Epidermal melanocyte (primary cell): ENCODE measurements at regions not wholly inside any gene's neighbourhood (a gene's known extent, or its start where the extent isn't known, plus 50 kb on each side); places are given as distances from the start of the nearest gene placed in this dataset.

ENCODE experiments used
- DNase-seq: peaks from one replicate; pipeline ENCODE4 v3.0.0; 2011; ENCODE audit warnings: low spot score; ENCODE audit not compliant: insufficient read length

DNA sequence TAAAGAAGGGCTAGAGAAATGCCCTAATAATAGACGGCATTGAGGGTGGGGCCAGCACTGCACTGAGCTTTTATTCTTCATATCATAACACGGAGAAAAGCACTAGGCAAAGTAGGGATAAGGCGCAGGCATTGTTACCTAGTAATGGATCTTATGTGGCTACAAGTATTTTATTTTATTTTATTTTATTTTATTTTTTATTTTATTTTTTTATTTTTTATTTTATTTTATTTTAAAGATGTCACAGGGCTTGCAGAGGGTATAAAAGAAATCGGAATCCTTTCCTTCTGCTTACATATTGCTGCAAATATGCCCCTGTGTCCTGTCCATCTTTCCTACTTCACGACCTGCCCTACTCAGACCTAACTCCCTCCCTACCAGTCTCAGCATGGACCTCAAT is 452.0 kb upstream of the KIRREL3 start:
- no peak for DNase-seq

DNA sequence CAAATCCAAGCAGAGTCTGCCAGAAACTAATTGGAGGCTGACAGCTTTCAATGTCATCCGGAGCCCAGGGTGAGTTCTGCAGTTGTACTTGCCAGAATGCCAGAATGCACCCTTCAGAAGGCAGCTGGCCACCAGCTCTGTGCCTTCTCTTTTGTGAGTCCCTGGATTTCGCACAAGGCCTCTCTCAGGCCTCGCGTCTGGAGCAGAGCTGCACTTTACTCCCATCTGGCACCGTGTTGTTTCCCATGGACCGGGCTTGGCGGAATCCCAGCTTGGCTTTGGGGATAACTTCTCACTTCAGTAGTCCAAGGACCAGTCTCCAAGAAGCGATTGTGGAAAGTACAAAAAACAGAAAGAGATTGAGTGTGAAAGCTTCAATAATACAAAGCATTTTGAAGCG is 451.3 kb upstream of the KIRREL3 start:
- DNase-seq: no peak

DNA sequence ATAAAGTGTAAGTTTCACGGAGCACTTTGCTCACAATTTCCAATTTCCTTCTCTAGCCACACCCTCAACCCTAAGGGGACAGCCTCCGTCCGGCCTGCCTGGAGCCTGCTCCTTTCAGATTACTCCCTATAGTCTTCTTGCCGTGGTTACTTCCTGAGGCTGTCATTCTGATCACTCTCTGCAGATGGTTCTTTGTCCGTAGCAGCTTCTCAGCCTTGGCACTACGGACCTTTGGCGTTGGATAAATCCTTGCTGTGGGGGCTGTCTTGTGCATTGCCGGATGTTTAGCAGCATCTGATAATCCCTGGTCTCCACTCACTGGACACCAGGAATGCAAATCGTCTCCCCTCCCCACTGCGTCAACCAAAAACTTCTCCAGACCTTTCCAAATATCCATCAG is 447.5 kb upstream of the KIRREL3 start:
- no peak for DNase-seq

DNA sequence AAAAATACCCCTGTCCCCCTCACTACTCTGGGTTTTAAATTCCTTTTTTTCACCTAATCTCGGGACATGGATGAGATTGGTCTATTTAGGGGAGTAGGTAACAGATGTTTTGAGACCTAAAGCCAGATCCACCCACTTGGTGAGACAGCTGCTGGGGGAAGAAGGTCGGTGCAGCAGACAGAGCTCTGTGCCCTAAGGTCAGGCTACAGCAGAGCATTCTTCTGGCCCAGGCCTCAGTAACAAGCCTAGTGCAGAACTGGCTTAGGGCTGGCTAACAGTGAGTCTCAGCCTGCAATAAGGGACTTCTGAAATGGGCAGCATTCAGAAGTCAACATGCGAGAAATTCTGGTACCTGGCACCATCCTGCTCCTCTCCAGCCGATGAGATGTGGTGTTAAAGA is 444.9 kb upstream of the KIRREL3 start:
- no peak for DNase-seq

DNA sequence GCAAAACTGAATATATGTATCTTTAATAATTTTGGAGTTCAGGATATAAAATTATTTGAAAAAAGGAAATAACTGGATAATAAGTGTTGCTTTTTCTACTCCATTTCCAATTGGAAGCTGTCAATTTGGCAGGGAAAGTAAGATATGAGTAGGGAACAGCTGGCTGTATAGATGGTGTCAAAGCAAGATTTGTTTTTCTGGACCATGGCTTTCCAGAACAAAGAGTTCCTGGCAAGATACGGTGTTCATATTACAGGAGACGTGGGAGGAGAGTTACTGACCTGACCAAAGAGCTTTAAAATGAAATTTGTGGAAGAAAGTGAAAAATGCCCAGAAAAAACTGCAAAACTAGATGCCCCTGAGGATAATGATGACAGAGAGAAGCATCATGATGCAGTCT is 442.7 kb upstream of the KIRREL3 start:
- DNase-seq: no peak

DNA sequence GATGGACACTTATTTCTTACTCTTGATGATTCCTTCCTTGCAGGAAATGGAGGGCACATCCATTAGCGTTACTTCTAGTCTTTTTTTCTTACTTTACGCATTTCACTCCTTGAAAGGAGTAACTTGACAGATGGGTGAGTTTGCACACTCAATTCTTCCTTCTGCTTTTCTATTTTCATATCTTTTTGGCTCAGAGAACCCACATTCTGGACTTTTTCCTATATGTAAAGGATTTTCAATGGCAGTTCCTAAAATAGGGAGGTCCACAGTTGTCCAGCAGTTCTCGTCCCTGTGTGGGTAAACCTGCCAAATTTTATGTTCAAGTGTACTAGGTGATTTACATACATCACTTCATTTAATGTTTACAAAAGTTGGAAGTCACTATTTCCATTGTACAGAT is 440.0 kb upstream of the KIRREL3 start:
- DNase-seq: no peak

DNA sequence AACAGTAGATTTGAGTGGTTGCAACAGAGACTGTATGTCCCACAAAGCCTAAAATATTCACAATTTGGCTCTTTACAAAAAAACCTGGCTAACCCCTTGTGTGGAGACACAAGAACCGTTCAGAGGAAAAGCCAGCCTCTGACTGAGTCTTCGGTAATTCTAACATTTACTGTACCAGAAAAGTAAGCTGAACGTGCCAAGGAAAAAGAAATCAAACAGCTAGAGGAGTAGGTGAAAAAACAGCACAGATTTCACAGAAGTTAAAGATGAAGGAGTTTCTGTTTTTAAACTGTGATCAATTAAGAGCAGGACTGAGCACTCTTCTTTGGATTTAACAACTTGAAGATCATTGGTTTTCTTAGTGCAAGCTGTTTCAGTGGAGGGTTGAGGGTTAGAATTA is 424.7 kb upstream of the KIRREL3 start:
- DNase-seq: no peak

DNA sequence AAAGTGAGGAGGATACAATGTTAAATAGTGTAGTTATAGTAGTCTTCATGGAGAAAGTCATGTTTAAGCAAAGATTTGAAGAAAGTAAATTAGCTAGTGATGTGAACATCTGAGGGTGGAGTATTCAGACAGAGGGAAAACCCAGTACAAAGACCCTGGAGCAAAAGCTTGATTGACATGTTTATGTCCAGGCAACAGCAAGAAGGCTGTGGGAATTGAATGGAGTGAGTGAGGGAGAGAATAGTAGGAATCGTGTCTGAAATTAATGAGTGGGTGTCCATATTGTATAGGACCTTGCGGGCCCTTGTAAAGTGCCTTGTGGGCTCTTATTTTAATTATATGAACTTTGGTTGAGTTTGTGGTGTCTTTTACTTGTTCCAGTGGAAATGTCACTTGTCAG is 424.1 kb upstream of the KIRREL3 start:
- DNase-seq: no peak

DNA sequence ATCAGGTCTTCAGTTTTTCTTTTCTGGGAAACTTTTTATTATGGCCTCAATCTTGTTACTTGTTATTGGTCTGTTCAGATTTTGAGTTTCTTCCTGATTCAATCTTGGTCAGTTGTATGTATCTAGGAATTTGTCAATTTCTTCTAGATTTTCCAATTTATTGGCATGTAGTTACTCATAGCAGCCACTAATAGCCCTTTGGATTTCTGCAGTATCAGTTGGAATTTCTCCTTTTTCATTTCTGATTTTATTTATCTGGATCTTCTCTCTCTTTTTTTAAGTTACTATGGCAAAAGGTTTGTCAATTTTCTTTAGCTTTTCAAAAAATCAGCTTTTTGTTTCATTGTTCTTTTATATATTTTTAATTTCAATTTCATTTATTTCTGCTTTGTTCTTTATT is 419.6 kb upstream of the KIRREL3 start:
- DNase-seq: no peak

DNA sequence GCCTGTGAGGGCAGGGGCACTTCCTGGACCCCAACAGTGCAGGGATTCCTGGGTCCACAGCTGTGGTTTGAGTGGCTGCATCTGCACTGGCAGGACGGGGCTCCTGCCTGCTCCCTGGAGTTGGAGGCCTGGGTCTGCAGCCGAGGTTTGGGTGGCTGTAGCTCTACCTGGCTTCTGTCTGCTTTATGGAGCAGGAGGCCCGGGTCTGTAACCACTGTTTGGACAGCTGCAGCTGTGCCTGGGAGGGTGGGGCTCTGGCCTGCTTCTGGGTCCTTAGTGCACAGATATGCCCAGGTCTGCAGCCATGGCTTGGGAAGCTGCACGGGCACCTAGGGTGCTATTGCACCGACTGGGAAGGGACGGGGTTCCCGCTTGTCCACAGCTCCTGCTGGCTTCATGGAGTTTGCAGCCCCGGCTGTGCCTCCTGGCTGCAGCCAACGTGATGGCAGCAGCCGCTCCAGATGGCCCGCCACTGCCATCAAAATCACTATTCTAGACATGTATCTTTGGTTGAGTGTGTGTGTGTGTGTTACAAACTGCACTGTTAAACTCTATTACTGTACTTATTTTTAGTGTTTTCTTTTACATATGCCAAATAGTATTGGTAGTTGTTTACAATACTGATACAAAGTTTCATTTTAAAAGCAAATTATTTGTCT is 412.3 kb upstream of the KIRREL3 start:
- no peak for DNase-seq

DNA sequence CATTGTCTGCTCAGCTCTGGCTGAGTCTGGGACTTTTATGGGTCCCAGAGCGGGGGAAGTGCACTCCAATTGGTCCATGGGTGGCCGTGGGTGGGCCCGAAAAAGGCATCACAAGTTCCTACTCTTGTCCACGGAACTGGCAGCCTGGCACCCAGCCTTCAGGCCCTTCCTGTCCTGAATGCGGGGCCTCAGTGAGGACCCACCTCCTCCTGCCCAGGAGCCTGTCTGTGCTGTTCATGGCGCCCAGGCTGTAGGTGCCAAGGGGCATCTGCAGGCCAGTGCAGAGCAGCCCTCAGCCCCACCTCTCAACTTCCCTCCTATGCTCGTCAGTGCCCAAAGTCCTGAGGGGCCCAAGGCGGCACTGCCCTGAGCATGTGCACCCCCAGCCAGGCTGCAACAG is 411.7 kb upstream of the KIRREL3 start:
- no peak for DNase-seq

DNA sequence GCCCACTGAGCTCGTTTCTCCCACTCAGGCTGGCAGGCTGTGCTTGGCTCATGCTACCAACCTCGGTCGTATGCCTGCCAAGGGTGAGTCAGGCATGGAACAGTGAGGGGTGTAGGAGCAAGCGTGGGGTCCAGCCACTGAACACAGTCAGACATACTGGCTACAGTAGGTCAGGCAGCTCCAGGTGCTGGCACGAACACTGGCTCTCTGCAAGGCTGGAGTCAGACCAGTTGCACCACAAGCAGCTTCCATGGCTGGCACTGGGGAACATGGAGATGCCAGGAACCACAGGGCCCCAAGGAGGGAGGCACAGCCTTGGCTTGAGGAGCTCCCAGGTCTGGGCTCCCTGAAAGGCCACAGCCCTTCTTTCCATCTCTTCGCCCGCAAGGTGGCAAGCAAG is 410.7 kb upstream of the KIRREL3 start:
- no peak for DNase-seq

DNA sequence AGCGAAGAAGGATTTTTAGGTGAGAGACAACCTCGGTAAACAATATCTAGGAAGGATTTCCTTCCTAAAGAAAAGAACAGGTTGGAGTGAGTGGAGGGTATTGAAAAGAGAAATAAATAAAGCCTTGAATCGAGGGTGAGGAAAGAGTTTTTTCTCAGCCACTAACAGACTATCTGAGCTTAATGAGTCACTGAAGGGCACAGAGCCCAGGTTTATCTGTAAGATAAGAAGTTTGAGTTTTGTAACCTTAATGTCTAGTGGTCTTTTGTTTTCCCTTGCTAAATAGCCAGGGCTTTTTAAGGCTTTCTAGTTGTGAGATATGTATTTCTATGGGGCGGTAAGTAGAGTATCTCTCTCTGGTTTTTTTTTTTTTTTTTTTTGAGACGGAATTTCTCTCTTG is 394.5 kb upstream of the KIRREL3 start:
- no peak for DNase-seq

DNA sequence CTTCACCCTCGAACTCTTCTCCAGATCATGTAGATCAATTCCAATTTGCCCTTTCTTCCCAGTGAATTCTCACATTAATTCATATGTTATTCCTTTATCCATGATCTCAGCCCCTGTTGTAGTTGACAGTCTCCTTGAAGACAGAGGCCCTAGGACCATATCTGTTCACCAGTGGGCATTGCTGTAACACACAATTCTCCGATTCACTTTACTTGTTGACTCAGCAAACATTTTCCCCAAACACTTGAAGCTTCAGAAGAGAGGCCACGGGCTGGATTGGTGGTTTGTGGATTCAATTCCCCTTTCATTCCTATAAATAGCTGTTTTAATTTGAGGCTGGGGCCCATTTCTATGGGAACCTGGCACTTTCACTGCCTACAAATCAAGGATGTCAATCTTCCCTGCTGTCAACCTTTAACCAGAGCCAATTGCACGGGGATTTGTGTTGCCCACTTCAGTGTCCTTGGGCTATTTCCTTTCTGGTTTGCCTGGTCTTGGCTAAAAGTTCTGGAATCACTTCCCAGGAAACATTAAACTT is 393.0 kb upstream of the KIRREL3 start:
- DNase-seq: no peak

DNA sequence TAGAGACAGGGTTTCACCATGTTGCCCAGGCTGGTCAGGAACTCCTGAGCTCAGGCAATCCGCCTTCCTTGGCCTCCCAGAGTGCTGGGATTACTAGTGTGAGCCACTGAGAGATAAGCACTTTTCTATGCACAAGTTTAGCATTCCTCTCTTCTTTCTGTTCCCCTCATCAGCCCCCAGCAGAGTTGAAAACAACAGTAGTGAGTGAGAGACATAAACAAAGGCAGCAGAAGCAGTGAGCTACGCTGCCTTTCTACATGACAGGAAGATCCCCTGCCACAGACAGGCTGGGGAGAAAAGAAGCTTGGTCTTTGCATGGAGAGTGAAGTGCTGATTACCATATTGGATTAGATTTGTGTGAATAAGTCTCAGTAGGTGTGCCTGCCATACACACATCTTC is 392.0 kb upstream of the KIRREL3 start:
- no peak for DNase-seq

DNA sequence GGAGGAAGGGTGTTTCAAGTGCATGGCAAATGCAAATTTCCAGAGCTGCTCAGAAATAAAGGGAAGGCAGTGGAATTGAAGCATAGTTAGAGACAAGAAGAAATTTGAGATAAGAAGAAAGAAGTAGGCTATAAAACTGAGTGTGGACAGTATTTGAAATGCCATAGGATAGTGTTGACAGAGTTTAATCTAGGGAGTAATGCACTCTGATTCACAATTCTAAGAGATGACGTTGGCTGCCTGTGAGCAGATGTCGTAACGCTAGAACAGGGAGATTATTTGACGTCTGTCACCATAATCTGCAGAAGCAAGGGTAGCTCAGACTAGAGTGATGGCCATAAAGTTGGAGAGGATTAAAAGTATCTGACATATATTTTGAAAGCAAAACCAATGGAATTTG is 389.9 kb upstream of the KIRREL3 start:
- DNase-seq: no peak

DNA sequence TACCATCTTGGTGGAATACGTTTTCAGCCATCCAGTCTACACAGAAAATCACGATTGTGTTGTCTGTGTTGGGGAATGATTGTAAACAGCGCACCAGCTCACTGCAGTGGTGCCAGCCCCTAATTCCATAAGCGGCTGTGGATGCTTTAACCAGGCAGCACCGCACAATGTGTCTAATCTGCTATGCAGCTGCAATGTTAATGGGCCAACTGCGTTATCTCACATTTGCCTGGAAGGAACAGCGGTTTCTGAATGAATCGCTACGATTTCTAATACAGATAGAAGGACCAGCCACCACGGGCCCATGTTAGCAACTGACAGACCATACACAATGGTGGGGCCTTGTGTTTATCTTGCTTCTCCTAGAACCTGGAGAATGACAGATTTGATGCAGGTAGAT is 384.5 kb upstream of the KIRREL3 start:
- DNase-seq: no peak

DNA sequence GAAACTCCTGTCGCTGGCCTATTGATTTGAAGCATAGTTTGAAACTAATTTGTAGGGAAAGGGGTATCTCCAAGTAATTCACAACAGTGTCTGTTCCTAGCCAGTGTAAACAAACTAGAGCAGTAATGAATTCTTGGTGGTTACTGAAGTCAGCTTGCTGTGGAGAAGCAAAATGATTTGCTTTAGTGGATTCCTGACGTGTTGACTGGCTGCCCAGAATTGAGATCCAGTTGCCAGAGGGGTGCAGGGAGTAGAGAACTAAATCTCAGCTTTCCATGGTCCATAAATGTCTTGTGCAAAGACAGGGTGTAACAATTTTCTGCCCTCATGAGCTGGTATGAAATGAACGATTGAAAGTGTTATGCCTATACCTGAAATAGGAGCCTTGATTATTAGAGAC is 382.5 kb upstream of the KIRREL3 start:
- DNase-seq: no peak

DNA sequence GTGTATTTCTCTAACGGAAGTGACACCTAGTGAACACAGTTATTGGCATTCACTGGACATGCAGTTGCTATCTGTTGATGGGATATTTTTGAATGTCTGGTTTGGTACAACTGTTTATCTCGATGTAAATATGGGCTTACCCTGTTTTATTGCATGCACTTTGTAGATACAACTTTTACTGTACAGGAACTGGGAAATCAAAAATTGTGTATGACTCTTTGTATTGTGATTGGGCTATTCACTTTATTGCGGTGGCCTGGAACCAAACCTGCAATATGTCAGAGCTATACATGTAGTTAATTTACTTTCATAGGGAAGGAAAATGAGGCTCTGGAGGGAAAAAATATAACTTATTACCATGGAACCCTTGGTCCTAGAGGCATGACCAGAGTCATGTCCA is 380.7 kb upstream of the KIRREL3 start:
- no peak for DNase-seq

DNA sequence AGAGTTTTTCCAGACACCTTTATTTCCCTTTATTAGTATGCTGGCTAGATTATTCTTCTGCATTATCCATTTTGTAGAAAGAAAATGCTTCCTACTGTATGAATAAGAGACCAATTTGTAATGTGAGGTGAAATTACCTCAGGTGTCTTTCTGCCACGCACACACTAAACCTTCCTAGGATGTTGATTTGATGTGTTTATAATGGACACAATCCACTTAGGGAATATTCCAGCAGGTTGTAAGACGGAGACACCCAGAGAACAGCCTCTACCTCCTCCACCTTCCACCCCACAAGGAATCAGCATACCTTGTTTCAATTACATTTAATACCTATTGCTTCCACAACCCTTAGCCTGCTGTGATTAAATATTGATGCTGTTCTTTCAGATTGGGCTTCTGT is 379.1 kb upstream of the KIRREL3 start:
- no peak for DNase-seq

DNA sequence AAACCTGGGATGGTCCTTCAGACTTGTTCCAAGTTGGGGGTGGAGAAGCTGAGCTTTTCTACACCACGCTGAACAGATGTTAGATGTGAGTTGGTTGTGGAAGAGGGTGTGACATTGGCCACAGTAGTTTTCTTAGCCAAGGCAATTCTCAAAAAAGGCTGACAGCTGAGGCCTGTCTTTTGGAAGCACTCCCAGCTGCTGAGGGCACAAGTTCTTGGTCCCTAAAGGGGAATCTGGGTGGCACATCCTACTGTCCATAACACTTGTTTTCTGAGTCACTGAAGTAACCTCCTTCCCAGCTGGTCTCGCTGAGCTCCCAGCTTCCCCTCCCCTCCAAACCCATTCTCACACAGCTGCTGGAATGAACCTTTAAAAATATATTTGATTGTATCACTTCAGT is 375.7 kb upstream of the KIRREL3 start:
- DNase-seq: no peak

DNA sequence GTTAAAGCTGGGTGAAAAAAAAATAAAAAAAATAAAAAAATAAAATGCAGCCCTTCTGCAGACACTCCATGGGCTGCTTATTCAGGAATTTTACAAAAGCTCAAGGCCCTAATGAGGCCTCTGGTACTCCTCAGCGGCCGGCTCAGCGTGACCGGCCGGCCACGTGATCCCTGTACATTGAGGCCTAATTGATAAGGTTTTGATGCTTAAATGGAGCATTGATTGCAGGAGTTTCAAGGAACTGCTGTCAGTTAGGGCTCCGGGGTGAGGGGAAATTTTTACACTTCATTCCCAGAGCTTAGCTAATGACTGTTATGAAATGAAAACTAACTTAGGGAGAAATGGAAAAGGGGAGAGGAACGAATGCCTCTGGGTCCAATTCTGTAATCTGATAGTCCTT is 368.8 kb upstream of the KIRREL3 start:
- no peak for DNase-seq

DNA sequence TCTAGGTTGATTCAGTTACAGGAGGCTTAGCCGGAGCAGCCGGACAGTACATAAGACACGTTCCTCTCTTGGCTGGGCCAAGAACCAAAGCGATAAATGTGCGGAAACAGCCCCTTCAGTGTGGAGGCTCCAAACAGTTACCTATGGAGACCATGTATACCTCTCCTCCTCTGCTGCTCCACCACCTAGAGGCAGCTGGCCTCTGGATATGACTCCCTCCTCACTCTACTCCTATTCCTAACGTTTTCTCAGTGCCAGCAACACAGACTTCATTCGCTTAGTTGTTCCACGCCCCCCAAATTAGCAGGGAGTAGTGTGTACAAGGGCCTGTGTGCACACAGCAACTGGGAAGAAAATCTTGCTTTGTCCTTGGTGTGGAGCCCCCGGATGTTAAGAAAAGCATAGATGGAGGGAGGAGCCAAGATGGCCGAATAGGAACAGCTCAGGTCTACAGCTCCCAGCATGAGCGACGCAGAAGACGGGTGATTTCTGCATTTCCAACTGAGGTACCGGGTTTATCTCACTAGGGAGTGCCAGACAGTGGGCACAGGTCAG is 362.3 kb upstream of the KIRREL3 start:
- no peak for DNase-seq

DNA sequence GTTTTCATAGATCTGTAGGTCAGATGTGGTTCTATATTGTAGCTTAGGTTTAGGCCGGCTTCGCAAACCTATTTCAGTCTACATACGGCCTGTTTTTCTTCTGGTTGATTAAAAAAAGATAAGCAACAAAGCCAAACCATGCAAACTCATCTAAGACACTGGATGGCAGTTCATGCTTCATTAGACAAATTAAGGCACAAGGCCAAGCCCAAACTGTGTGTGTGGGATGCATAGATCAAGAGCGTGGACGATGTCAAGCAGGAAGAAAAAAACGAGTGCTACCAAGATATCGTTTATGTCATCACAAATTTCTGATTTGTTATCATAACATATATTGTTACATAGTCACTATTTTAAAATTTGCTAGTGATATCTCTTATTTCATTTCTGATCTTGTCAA is 357.6 kb upstream of the KIRREL3 start:
- no peak for DNase-seq
